GM18505 (cell line): ENCODE measurements at regions not wholly inside any gene's neighbourhood (a gene's known extent, or its start where the extent isn't known, plus 50 kb on each side); places are given as distances from the start of the nearest gene placed in this dataset.
"Not testable (repeated sequence)": the region's sequence is repeated elsewhere in the genome, so short reads cannot be mapped to it uniquely, and the experiment has no call there.

Experiments
- ATAC-seq: cut with Tn5 transposase; IDR thresholded peaks from one replicate; pipeline ENCODE4 v1.9.1; 2021; ENCODE audit not compliant: unreplicated experiment
- POLR2A ChIP-seq: IDR thresholded peaks from 4 replicates; pipeline ENCODE4 v1.6.1; 2011; ENCODE audit warnings: borderline replicate concordance; ENCODE audit not compliant: insufficient read depth, insufficient read length; ENCODE audit errors: extremely low read depth

- no peak for ATAC-seq
Observed at GRCh38 chr5:105088102-105088501, 1525.5 kb upstream of the NUDT12 start.

GRCh38 chr5:105057893-105058292 is 1495.3 kb upstream of the NUDT12 start:
- ATAC-seq: no peak
- no peak for TF ChIP-seq POLR2A

More at GRCh38 chr5:105088102-105088501, 1525.5 kb upstream of the NUDT12 start:
- TF ChIP-seq POLR2A: no peak

GRCh38 chr5:105057001-105057436 is 1494.4 kb upstream of the NUDT12 start:
- no peak for ATAC-seq
- no peak for TF ChIP-seq POLR2A

GRCh38 chr5:105054406-105054805 is 1491.8 kb upstream of the NUDT12 start:
- no peak for ATAC-seq
- TF ChIP-seq POLR2A: no peak

GRCh38 chr5:105042623-105043022 is 1480.0 kb upstream of the NUDT12 start:
- TF ChIP-seq POLR2A: no peak
- no peak for ATAC-seq

GRCh38 chr5:105036814-105037213 is 1474.2 kb upstream of the NUDT12 start:
- not testable (repeated sequence) for ATAC-seq

- ATAC-seq: no peak
- no peak for TF ChIP-seq POLR2A
Observed at GRCh38 chr5:105034401-105034763, 1471.8 kb upstream of the NUDT12 start.

- TF ChIP-seq POLR2A: no peak
- ATAC-seq: no peak
Observed at GRCh38 chr5:105033637-105034400, 1471.2 kb upstream of the NUDT12 start.

GRCh38 chr5:105032917-105033316 is 1470.3 kb upstream of the NUDT12 start:
- ATAC-seq: no peak
- no peak for TF ChIP-seq POLR2A

- no peak for ATAC-seq
Observed at GRCh38 chr5:105030153-105030552, 1467.6 kb upstream of the NUDT12 start.

GRCh38 chr5:105015098-105015497 is 1452.5 kb upstream of the NUDT12 start:
- ATAC-seq: no peak
- no peak for TF ChIP-seq POLR2A

More at GRCh38 chr5:105030153-105030552, 1467.6 kb upstream of the NUDT12 start:
- TF ChIP-seq POLR2A: no peak

GRCh38 chr5:104998572-104998971 is 1436.0 kb upstream of the NUDT12 start:
- ATAC-seq: no peak
- TF ChIP-seq POLR2A: no peak

- no peak for TF ChIP-seq POLR2A
- ATAC-seq: no peak
Observed at GRCh38 chr5:104998169-104998568, 1435.6 kb upstream of the NUDT12 start.

- no peak for ATAC-seq
- TF ChIP-seq POLR2A: no peak
Observed at GRCh38 chr5:104987074-104987473, 1424.5 kb upstream of the NUDT12 start.

- no peak for ATAC-seq
- no peak for TF ChIP-seq POLR2A
Observed at GRCh38 chr5:104977529-104977928, 1414.9 kb upstream of the NUDT12 start.
